ENCODE measurements at regions not wholly inside any gene's neighbourhood (a gene's known extent, or its start where the extent isn't known, plus 50 kb on each side); places are given as distances from the start of the nearest gene placed in this dataset.

- ChIA-PET CTCF (no interaction called here), POLR2A (no interaction called here)
- BruUV-seq (replicated peaks) = no TSS peak
- Histone ChIP-seq H3K4me3 (ENCODE audit: low read depth in 2 of 2, low read length in 2 of 2) (no peak overlapping the region), H3K9me3 (ENCODE audit: control insufficient read depth, insufficient read depth, low read depth, low read length) (no peaks in the 10 kb centered on the region), H3K4me1 (ENCODE audit: control insufficient read depth, insufficient read depth, low read length) (no peaks in the 10 kb centered on the region), H3K27me3 (ENCODE audit: control insufficient read depth, insufficient read depth, low read length) (no peaks in the 10 kb centered on the region), H3K27ac (ENCODE audit: low read length) (no peak overlapping the region), H3K36me3 (ENCODE audit: control insufficient read depth, insufficient read depth, low read length) (no peaks in the 10 kb centered on the region)
- intact Hi-C loops (cut with micrococcal nuclease; ENCODE audit: unreplicated experiment) (no loop called here), in situ Hi-C loops (cut with HindIII; ENCODE audit: low pct_unique_long_range_greater_than_20kb, low sequenced_read_pairs) (no loop called here)
- DNase-seq (ENCODE audit: low read depth, low spot score) = no peak
- no peak for TF ChIP-seq CTCF (IDR thresholded peaks at IDR 0.05)
- TF ChIP-seq REST (IDR thresholded peaks at IDR 0.05; ENCODE audit: insufficient read depth in 1 of 2, low read depth in 2 of 2, low read length in 1 of 2) = no peak
- TF ChIP-seq POLR2AphosphoS5 (IDR thresholded peaks at IDR 0.05; ENCODE audit: low read depth, low read length) = no peak
- TF ChIP-seq SIN3A (IDR thresholded peaks at IDR 0.05; ENCODE audit: borderline replicate concordance, insufficient read depth, low read depth, low read length) = no peak
- no peak for TF ChIP-seq TCF7L2 (IDR thresholded peaks at IDR 0.05; ENCODE audit: low read depth, low read length)
- no peak for ATAC-seq
Observed at GRCh38 chr18:55738483-55739114, 150.6 kb upstream of the TCF4 start.

- H3K9me3 ChIP-seq (ENCODE audit: control insufficient read depth, insufficient read depth, low read depth, low read length) = no peaks in the 10 kb centered on the region
- ChIA-PET CTCF (no interaction called here), POLR2A (no interaction called here)
- ATAC-seq = no peak
- no peak overlapping the region for H3K4me3 ChIP-seq (ENCODE audit: low read depth in 2 of 2, low read length in 2 of 2)
- BruUV-seq (replicated peaks) = no TSS peak
- in situ Hi-C loops (cut with HindIII; ENCODE audit: low pct_unique_long_range_greater_than_20kb, low sequenced_read_pairs) = no loop called here
- DNase-seq (ENCODE audit: low read depth, low spot score) = no peak
- H3K36me3 ChIP-seq (ENCODE audit: control insufficient read depth, insufficient read depth, low read length) = no peaks in the 10 kb centered on the region
- no peaks in the 10 kb centered on the region for H3K4me1 ChIP-seq (ENCODE audit: control insufficient read depth, insufficient read depth, low read length)
- no peak overlapping the region for H3K27ac ChIP-seq (ENCODE audit: low read length)
- intact Hi-C loops (cut with micrococcal nuclease; ENCODE audit: unreplicated experiment) = no loop called here
- H3K27me3 ChIP-seq (ENCODE audit: control insufficient read depth, insufficient read depth, low read length) = no peaks in the 10 kb centered on the region
- TF ChIP-seq SIN3A (IDR thresholded peaks at IDR 0.05; ENCODE audit: borderline replicate concordance, insufficient read depth, low read depth, low read length) (no peak), REST (IDR thresholded peaks at IDR 0.05; ENCODE audit: insufficient read depth in 1 of 2, low read depth in 2 of 2, low read length in 1 of 2) (no peak), CTCF (IDR thresholded peaks at IDR 0.05) (no peak), POLR2AphosphoS5 (IDR thresholded peaks at IDR 0.05; ENCODE audit: low read depth, low read length) (no peak), TCF7L2 (IDR thresholded peaks at IDR 0.05; ENCODE audit: low read depth, low read length) (no peak)
Observed at GRCh38 chr18:55737781-55738468, 149.9 kb upstream of the TCF4 start.

All from Panc1 (cell line).